H1 (cell line): ENCODE measurements at regions not wholly inside any gene's neighbourhood (a gene's known extent, or its start where the extent isn't known, plus 50 kb on each side); places are given as distances from the start of the nearest gene placed in this dataset. TPM values are rescaled to one million over a fixed set of nuclear protein-coding genes. Genes with fewer than 3 reads are reported as not detected.

Source experiments
- small RNA-seq: library from polyadenylated mRNA; stranded (forward); fragments of <200 nt; extraction: miRNeasy Mini kit (QIAGEN cat#:217004); gene quantifications from one replicate; pipeline ENCODE3, GENCODE V24; 2013; ENCODE audit not compliant: insufficient read depth

Small RNA genes in the stretch of these regions (small RNA-seq; reads per million reads assigned to genes)
- gene RNU1-23P, result not detected
